G401 (cell line): ENCODE measurements at regions not wholly inside any gene's neighbourhood (a gene's known extent, or its start where the extent isn't known, plus 50 kb on each side); places are given as distances from the start of the nearest gene placed in this dataset.

Experiments used
- DNase-seq: peaks from one replicate; pipeline ENCODE4 v3.0.0-alpha.2; 2015; ENCODE audit warnings: low spot score
- in situ Hi-C: cut with HindIII; loops from 2 replicates; pipeline ENCODE4 v1.10.0; 2016; ENCODE audit warnings: low sequenced_read_pairs, mixed read lengths

DNA sequence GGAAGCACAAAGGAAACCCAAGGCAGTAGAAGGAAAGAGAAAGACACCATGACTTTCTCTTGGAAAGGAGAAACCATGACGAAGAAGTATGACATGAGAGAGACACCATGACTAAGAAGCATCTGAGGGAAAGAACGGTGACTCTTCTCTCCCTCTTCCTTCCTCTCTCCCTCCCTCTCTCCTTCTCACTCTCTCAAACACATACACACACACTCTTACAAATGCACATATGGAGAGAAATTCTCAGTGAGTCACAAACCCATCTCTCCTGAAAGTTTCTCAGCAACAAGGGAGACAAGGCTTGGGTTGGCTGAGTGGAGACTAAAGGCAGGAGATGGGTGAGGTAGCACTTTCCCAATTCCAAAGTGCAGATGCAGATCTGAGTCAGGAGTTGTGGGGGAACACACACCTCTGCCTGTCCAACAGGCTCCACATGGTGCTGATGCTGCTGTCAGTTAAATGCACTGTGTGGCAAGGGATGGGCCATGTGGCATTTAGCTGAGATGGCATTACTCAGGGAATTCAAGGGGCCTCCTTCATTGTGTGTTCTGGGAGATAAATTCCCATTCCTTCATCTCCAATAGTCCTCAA is 336.7 kb upstream of the C16orf82 start:
- in situ Hi-C loops = no loop called here
- DNase-seq = no peak

DNA sequence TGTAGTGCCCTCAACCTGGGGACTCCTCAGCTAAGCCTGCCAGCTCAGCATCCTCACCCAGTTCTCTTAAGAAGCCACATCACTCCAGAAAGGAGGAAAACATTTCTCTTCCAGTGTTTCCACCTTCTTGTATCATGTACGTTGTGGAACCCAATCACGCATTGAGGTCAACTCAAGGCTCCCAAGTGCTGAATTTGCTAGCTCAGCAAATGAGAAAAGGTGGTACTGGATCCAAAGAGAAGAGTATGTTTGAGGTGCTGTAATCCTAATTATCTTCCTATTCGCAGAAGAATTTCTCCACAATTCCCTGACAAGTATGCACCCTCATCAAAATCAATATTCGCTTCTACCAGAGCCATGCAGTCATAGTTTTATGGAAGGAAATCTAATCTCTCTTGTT is 335.0 kb upstream of the C16orf82 start:
- DNase-seq = no peak
- in situ Hi-C loops = no loop called here

DNA sequence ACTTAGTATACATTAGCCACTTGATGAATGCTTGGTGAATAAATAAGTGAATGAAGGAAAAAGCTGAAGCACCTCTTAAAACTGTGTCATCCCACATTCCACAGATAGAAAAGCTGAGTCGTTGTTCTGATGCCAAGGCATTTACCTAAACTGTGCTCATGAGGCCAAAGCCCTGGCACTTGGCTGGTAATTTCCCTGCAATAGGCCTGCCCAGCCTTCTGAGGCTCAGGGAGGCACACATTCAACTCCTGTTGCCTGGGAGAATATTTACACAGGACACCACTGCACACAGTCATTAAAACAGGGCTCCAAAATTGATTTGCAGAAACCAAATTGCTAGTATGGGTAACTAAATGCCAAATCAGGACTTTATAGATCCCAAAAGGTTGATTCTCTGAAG is 333.0 kb upstream of the C16orf82 start:
- DNase-seq = no peak
- in situ Hi-C loops = no loop called here

DNA sequence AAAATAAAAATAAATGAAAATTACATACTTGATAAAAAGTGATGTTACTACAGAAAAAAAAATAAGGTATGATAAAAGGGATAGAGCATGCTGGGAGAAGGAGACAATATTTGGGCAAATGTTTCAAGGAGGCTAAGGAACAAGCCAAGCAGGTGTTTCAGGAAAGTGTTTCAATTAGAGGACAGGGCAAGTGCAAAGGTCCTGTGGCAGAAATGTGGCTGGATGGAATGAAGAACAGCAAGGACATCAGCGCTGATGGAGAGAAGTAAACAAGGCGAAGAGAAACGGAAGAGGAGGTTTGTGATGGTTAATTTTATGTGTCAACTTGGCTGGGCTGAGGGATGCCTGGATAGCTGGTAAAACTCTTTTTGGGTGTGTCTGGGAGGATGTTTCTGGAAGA is 331.2 kb upstream of the C16orf82 start:
- no peak for DNase-seq
- in situ Hi-C loops = no loop called here

DNA sequence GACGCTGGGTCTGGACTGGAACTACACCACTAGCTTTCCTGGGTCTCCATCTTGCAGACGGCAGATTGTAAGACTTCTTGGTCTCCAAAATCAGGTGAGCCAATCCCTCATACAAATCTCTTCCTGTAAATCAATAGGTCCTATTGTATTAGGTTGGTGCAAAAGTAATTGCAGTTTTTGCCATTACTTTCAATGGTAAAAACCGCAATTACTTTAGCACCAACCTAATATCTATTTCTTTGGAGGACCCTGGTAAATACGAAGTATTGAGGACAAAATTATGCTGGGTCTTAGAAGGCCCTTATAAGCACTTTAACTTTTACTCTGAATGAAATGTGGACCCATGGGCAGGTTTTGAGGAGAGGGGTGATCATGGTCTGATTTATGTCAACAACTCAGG is 330.6 kb upstream of the C16orf82 start:
- DNase-seq = no peak
- in situ Hi-C loops = no loop called here

DNA sequence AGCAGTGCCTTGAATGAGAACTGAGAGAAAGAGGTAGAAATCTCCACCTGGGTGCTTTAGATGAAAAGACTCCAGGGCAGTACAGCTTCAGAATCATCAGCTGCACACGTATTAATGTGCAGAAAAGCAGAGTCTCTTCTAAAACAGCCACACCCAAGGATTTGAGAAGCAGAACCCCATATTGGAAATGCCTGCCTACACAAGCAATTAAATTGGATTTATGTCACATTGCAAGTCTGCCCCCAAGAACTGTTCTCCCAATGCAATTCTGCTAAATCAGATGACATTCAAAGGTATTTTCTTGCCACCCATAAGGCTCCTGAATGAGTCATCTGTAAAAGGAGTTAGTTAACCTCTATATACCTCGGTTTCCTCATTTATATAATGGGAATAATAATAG is 326.0 kb upstream of the C16orf82 start:
- in situ Hi-C loops = no loop called here
- no peak for DNase-seq

DNA sequence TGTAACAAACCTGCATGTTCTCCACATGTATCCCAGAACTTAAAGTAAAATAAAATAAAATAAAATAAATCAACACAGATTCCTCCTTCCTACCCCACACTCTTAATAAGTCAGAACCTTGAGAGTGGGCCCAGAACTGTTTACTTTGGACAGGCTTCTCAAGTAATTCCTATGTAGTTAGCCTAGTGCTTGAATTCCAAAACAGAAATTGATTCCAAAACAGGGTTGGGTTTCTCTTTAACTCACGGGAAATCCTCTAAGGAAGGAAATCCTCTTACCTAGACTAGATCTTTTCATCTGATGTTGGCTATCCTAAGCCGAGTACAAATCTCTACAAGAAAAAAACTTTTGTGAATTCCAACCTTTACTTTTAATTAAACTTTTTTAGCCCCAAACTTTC is 324.7 kb upstream of the C16orf82 start:
- DNase-seq = no peak
- in situ Hi-C loops = no loop called here

DNA sequence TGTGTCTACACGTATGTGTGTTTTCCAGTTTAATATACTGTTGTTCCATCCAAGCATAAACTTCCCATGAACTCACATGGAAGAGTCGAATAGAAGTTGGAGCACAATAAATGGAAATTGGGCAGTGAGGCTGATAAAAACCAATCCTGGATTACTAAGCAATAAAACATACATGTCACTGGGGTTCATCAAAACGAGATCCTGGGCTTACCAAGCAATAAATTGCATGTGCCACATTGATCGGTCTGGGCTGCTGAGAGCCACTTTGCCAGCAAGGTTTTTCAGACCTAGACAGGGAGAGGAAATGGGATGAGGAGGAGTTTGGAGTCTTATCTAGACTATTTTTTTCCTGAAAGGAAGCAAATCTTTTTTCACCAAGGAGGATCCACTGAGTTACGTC is 322.3 kb upstream of the C16orf82 start:
- in situ Hi-C loops = no loop called here
- no peak for DNase-seq

DNA sequence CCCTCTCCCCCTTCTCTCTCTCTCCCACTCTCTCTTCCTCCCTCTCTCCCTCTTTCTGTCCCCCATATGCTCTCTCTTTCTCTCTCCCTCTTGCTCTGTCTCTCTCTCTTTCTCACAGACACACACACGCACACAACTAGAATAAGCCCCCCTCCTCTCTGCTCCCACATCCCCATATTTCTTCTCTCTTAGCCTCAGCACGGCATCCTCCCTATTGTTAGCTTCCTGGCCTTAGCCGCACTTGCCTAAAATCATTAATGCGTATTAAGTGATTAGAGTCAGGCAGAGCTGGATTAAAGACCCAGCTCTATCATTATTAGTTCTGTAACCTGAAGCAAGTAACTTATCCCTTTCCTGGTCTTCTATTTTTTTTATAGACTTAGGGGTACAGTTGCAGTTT is 319.0 kb upstream of the C16orf82 start:
- in situ Hi-C loops = no loop called here
- DNase-seq = no peak

DNA sequence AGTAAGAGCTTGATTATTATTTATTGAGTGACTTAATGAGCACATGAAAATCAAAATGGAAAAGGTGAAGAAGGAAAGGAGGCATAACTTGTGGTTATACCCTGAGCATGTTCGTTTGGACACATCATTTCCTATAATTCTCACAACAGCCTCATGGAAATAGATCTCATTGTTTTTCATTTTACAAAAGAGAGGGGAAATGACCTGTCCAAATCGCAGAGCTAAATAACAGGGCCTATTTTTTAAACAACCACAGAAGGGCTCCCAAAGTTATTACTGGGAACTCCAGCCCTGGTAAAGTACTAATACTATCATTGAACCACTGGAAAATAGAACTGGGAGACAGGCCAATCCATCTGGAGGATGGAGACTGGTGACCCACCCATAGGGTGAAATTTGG is 317.7 kb upstream of the C16orf82 start:
- DNase-seq = no peak
- in situ Hi-C loops = no loop called here

DNA sequence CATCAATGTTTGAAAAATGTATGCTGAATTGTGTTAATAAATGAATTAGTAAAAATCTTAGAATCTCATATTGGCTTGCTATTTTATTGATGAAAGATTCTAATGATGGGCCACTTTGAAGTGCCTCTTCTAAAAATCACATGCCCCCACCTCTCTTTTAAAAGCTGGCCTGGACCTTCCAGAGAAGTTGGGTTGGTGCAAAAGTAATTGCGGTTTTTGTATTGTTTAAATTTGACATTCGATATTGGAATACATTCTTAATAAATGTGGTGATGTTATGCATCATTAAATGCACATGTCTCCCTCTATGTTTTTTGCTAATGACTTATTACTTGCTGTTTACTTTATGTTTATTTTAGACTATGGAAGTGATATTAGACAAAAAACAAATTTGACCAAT is 314.6 kb upstream of the C16orf82 start:
- in situ Hi-C loops = no loop called here
- DNase-seq = no peak

DNA sequence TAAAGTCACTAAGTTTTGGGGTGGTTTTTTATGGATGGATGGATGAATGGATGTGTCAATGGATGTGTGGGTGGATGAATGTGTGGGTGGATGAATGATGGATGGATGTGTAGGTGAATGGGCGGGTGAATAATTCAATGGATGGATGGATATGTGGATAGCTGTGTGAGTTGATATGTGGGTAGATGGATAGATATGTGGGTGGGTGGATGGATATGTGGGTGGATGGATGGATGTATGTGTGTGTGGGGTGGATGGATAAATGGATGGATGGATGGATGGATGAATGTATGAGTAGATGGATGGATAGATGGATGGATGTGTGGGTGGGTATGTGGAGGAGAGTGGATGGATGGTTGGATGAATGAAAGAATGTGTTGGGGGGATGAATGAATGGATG is 310.1 kb upstream of the C16orf82 start:
- in situ Hi-C loops = no loop called here

DNA sequence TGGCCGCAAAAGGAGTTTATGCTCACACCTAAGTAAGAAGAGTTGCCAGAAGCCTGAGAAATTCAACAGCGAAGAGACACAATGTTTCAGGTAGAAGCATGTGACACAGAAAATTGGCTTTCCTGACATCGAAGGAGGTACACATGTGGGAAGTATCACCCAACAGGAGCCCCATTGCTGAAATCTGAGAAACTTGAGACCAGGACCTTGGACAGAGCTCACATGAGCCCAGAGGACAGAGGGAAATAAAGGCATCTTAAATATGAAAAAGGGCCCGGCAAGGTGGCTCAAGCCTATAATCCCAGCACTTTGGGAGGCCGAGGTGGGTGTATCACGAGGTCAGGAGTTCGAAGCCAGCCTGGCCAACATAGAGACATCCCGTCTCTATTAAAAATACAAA is 304.1 kb upstream of the C16orf82 start:
- DNase-seq = no peak
- in situ Hi-C loops = no loop called here

More for the DNA sequence above, 310.1 kb upstream of the C16orf82 start:
- no peak for DNase-seq

DNA sequence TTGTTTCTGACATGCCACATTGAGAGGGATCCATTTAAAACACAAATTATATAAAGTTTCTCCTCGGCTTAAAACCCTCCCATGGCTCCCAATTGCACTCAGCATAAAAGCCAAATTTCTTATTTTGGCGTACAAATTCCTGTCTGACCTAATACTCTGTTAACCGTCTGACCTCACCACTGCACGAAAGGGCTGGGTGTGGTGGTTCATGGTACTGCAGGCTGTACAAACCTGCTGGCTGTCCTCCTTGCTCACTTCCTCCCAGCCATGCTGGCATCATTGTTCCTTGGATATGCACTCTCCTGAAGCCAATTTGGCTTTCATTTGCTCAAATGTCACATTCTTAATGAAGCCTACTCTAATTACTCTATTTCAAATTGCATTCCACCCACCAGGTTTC is 301.6 kb upstream of the C16orf82 start:
- DNase-seq = no peak
- in situ Hi-C loops = no loop called here

DNA sequence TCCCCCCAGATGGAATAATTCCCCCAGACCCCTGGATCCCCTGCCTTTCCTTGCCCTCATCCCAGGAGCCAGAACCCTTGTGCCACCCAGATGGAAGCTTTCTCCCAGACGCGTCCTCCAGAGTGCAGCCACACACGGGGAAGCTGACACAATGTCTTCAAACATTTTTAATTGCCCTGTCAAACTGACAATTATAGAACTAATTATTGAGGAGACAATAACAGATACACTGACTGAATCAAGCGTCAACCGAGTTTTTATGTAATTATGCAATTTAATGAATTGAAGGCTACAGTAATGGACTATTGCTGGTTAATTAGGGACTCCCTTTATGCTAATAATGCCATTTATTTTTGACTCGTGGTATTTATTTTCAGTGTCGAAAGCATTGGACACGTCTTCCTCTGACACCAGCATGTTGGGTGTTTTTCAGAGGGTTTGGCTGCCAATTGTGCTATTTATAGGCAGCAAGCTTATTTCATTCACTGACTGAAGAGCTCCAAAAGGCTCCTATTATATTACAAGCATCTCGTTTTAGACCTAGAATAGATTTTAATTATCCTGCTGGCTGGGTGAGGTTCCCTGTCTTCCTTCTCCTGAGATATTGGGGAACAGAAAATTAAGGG is 298.2 kb upstream of the C16orf82 start:
- no peak for DNase-seq
- in situ Hi-C loops = no loop called here

DNA sequence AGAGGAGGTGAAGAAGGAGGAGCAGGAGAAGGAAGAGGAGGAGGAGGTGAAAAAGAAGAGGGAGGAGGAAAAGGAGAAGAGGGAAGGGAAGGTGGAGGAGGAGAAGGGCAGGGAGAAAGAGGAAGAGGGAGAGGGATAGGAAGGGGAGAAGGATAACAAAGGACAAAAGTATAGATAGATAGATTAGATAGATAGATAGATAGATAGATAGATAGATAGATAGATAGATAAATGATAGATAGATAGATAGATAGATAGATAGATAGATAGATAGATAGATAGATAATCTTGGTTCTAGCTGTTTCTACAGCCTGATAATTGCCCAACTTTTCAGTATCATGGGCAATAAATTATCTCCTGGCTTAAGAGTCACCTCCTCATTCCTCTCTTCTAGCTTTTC is 296.2 kb upstream of the C16orf82 start:
- DNase-seq = no peak
- in situ Hi-C loops = no loop called here

DNA sequence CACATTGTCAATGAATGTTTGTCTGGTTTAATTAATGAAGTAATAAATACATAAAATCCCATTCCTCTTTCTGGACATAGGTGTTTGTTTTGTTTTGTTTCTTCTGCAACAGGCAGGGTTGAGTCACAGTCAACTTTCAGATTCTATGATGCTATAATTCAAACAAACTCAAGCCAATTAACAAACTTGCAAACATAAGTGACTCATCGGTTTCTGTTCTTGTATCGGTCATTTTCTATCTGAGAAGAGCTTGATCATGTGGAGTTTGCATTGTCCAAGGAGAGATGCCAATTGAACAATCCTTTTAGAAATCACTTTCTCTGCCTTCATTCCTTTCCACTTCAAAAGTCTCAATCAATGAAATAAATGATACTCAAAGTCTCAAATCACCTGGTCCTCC is 294.2 kb upstream of the C16orf82 start:
- in situ Hi-C loops = no loop called here

DNA sequence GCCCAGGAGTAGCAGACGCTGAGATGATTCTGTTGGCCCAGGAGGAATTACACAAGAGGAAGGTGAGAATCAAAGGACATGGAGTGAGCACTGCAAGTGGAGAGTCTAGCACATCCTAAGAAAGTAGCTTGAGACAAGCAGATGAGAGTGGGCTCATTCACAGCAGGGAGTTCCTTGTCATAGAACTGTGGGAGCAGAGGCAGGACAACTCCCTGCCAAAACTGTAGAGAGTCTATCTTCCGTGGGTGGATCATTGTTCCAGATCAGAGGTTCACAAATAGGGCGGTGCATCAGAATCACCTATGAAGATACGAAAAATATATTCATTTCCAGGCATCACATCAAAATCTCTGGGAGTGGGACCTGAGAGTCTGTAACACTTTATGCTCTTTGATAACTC is 288.9 kb upstream of the C16orf82 start:
- DNase-seq = no peak
- in situ Hi-C loops = no loop called here

More for the DNA sequence above, 294.2 kb upstream of the C16orf82 start:
- DNase-seq = no peak

DNA sequence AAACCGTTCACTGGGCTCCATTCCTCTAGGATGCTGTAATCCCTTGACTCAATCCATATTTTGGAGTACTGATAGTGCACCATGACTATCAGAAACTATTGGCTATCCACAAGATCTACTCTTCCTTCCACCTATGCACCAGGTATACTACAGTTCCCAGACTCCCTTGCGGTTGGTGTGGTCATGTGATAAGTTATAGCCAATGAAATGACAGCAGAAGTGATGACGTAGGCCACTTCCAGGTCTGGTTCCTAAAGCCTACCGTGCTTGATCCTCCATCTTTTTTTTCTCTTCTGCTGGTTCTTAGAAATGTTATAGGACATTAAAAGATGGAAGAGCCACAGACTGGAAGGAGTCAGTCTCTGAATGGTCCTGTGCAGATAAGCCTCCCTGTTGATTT is 278.8 kb upstream of the C16orf82 start:
- no peak for DNase-seq
- in situ Hi-C loops = no loop called here

DNA sequence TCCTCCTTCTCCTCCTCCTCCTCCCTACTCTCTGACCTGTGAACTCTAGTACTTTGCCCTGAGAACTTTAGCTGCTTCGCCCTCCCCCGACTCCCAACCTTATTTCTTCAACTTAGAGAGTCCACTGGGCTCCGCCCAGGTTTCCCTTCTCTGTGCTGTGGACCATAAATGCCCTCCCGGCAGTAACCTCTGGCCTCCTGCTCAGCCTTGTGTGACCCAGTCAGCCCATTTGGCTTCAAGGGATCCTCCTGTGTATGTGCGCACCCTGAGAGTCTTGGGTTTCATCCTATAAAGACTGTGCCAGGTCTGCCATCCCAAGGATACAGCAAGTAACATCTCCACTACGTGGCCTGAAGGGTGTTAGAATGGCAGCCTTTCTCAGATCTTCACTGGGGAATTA is 275.6 kb upstream of the C16orf82 start:
- in situ Hi-C loops = no loop called here
- DNase-seq = no peak

DNA sequence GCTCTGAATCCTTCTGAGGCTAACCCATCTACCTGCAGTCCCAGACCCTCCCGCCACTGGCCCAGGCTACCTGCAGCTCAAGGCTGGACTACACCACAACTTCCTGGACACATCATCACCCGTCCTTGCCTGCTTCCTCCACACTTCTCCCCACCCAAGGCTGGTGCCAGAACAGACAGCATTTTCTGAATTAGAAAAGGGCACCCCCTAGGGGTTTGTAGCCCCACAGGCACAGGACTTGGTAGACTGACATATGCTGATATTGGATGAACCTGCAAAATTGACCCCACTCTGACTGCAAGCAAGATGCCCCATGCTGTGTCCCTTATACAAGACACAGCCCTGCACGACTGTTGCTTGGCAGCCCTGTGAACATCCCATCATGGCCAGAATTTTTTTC is 271.5 kb upstream of the C16orf82 start:
- in situ Hi-C loops = no loop called here
- DNase-seq = no peak

DNA sequence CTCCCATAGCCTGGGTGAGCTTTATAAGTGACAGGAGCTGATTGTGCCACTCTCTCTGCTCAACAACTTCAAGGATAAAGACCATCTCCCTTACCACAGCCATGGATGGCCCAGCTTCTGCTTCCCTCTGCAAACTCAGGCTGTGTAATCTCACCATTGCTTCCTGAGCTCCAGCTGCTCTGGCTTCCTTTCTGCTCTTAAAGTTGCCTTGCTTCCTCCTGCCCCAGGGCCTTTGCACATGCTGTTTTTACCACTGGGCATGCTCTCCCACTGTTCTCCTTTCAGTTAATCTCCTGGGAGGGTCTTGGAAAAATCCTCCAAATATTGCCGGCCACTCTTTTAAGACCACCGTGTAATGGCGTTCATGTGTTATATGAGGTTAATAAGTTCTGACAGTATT is 265.1 kb upstream of the C16orf82 start:
- in situ Hi-C loops = no loop called here
- DNase-seq = no peak
